ENCODE measurements at regions not wholly inside any gene's neighbourhood (a gene's known extent, or its start where the extent isn't known, plus 50 kb on each side); places are given as distances from the start of the nearest gene placed in this dataset.

GRCh38 chr14:29144621-29145020 lies 378.0 kb downstream of the FOXG1 start:
- TF ChIP-seq CTCF (IDR thresholded peaks at IDR 0.05; ENCODE audit: unreplicated experiment): no peak
- CTCF ChIA-PET: no interaction called here

DNA sequence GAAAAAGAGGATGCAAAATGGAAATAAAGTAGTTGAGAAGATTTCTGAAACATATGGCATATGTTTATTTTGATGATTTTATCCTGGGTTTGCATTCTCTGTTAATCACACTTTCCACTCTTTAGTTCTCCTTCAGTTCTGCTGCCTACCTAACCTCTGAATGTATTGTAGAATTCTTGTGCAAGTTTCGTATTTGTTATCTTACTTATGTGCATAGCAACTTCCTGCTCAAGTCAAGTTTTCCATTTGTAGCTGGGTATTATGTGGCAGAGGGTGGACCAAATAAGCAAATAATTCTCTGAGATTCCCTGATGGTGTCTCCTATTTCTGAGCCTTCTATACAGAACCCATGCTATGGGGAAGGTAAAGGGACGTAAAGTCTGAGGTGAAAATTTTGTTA lies 381.6 kb downstream of the FOXG1 start:
- DNase-seq (ENCODE audit: unreplicated experiment): no peak
- CTCF ChIA-PET: no interaction called here
- TF ChIP-seq CTCF (IDR thresholded peaks at IDR 0.05; ENCODE audit: unreplicated experiment): no peak
- H3K4me1 Mint-ChIP-seq (ENCODE audit: insufficient read depth, unreplicated experiment): no peaks in the 10 kb centered on the region
- no TSS peak for BruUV-seq (replicated peaks)
- peaks cover 59% of the 10 kb centered on the region for H3K27me3 Mint-ChIP-seq (ENCODE audit: insufficient read depth, unreplicated experiment)
- POLR2A ChIA-PET: no interaction called here
- no peaks in the 10 kb centered on the region for H3K9me3 Mint-ChIP-seq (ENCODE audit: unreplicated experiment)
- no peaks in the 10 kb centered on the region for H3K36me3 Mint-ChIP-seq (ENCODE audit: insufficient read depth, unreplicated experiment)
- H3K27ac Mint-ChIP-seq (ENCODE audit: low read depth, unreplicated experiment): no peak overlapping the region
- no peak overlapping the region for H3K4me3 Mint-ChIP-seq (ENCODE audit: unreplicated experiment)
- intact Hi-C loops (cut with micrococcal nuclease): no loop called here

More at GRCh38 chr14:29144621-29145020, 378.0 kb downstream of the FOXG1 start:
- no peak for DNase-seq (ENCODE audit: unreplicated experiment)
- POLR2A ChIA-PET: no interaction called here
- Mint-ChIP-seq H3K9me3 (ENCODE audit: unreplicated experiment) (no peaks in the 10 kb centered on the region), H3K4me1 (ENCODE audit: insufficient read depth, unreplicated experiment) (no peaks in the 10 kb centered on the region), H3K4me3 (ENCODE audit: unreplicated experiment) (no peak overlapping the region), H3K27ac (ENCODE audit: low read depth, unreplicated experiment) (no peak overlapping the region), H3K36me3 (ENCODE audit: insufficient read depth, unreplicated experiment) (no peaks in the 10 kb centered on the region), H3K27me3 (ENCODE audit: insufficient read depth, unreplicated experiment) (peaks cover 80% of the 10 kb centered on the region)
- no TSS peak for BruUV-seq (replicated peaks)
- intact Hi-C loops (cut with micrococcal nuclease): no loop called here

DNA sequence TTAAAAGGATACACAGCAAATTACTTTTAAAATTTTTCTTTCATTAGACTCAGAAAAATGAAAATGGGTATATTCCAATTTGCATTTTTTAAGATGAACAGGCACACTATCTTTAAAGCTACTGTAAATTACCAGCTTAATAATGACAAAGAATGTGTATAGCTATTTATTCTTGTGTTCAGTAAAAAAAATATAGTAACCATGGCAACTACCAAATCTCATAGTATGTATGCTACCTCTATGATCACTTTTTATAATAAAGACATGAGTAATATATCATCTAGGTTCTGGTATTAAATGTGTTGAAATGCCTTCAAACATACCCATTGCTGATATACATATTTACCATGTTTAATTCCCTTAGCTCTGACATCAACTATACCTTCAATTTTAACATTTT lies 383.2 kb downstream of the FOXG1 start:
- Mint-ChIP-seq H3K27me3 (ENCODE audit: insufficient read depth, unreplicated experiment) (peaks cover 75% of the 10 kb centered on the region), H3K27ac (ENCODE audit: low read depth, unreplicated experiment) (no peak overlapping the region), H3K36me3 (ENCODE audit: insufficient read depth, unreplicated experiment) (no peaks in the 10 kb centered on the region), H3K9me3 (ENCODE audit: unreplicated experiment) (no peaks in the 10 kb centered on the region), H3K4me1 (ENCODE audit: insufficient read depth, unreplicated experiment) (no peaks in the 10 kb centered on the region), H3K4me3 (ENCODE audit: unreplicated experiment) (no peak overlapping the region)
- CTCF ChIA-PET: no interaction called here
- intact Hi-C loops (cut with micrococcal nuclease): no loop called here
- no TSS peak for BruUV-seq (replicated peaks)
- TF ChIP-seq CTCF (IDR thresholded peaks at IDR 0.05; ENCODE audit: unreplicated experiment): no peak
- DNase-seq (ENCODE audit: unreplicated experiment): no peak
- POLR2A ChIA-PET: no interaction called here

- DNase-seq (ENCODE audit: unreplicated experiment): no peak
- H3K9me3 Mint-ChIP-seq (ENCODE audit: unreplicated experiment): no peaks in the 10 kb centered on the region
- no TSS peak for BruUV-seq (replicated peaks)
- H3K27ac Mint-ChIP-seq (ENCODE audit: low read depth, unreplicated experiment): no peak overlapping the region
- TF ChIP-seq CTCF (IDR thresholded peaks at IDR 0.05; ENCODE audit: unreplicated experiment): no peak
- no peak overlapping the region for H3K4me3 Mint-ChIP-seq (ENCODE audit: unreplicated experiment)
- intact Hi-C loops (cut with micrococcal nuclease): no loop called here
- H3K27me3 Mint-ChIP-seq (ENCODE audit: insufficient read depth, unreplicated experiment): peaks cover 78% of the 10 kb centered on the region
- no peaks in the 10 kb centered on the region for H3K4me1 Mint-ChIP-seq (ENCODE audit: insufficient read depth, unreplicated experiment)
- ChIA-PET POLR2A (no interaction called here), CTCF (interaction anchor here (0.6 kb wide), 1 partner anchor 394 kb away, joined by 3 read pairs; no protein-coding TSS in a partner anchor)
- no peaks in the 10 kb centered on the region for H3K36me3 Mint-ChIP-seq (ENCODE audit: insufficient read depth, unreplicated experiment)
Measured at GRCh38 chr14:29150659-29151058, 384.1 kb downstream of the FOXG1 start.
